NCI-H1930 (cell line): ENCODE measurements at regions not wholly inside any gene's neighbourhood (a gene's known extent, or its start where the extent isn't known, plus 50 kb on each side); places are given as distances from the start of the nearest gene placed in this dataset.
"Not testable (repeated sequence)": the region's sequence is repeated elsewhere in the genome, so short reads cannot be mapped to it uniquely, and the experiment has no call there.

ENCODE experiments used
- DNase-seq, 2 experiments: peaks; one replicate each; lab custom pipeline; 2025; lab: John Stamatoyannopoulos, UW

DNA sequence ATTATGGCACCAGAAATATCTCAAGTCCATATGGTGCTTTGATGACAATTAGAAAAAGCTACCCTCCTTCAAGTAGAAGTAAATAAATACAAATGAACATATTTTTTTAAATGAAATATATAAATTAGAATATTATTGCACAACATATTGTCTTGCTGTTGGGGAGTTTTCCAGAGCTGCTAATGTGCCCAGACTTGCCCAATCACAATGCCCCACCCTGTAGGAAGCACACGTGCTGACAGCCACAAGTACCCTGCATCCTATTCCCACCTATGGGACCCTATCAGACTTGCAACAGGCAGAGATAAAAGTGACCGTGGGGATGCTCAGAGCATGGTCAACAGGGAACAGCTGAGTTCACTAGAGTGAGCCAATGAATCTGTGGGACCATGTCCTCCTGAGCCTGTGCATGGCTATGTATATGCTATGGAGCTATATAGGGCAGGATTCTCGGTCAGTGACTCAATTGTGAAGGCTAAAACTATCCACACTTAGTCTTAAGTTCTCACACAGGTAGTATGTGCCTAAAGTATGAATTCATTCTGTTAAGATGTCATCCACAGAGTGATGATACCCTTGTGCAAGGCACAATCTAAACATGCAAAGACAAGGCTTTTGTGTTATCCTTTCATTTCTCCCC lies 336.0 kb downstream of the HGF start:
- no peak for DNase-seq

DNA sequence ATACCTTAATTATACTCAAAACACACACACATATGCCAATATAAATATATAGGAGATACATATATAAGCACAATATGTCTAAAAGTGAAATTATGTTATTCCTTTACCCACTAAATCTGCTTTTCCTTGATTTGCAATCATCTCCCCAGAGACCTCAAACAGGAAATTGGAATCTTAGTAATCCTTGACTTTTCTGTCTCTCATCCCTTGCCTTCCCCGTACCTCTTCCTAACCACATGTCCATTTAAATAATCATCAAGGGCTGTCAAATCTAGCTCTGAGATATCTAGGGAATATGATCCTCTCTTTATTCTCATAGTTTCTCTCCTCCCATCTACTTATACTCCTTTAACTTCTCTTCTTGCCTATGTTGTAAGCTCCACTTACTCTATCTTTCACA lies 336.6 kb downstream of the HGF start:
- no peak for DNase-seq

DNA sequence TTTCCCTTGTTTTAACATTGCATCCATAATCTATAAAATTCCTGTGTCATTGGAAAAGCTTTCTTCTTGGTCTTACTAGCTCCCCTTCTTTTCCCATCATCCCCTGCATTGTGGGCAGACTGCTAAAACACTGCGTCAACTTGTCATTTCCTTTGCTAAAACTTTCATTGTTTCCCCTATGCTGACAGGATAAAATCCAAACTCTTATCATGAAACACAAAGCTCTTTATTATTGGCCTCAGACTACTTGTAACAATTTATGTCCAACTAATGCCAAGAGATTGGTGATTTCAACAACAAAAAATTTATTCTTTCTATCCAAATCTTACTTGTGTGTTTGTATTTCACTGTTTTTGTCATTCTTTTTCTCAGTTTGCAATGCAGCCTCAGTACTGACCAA lies 339.1 kb downstream of the HGF start:
- no peak for DNase-seq

DNA sequence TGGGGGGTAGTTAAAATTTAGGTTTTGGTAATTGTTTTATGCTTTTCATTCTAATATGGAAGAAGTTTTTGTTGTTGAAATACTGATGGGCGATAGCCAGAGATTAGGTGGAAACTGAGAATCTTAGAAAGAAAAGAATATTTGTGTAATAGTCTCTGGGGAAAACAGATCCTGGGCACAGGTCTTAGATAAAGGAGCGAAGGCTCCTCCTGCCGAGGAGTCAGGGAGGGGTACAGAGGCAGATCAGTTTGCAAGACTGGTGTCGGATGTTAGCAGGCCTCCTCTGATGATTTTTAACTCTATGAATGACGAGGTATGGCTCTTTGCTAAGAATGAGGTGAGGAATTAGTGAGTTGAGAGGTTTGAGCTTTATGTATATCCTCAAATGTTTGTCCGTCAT lies 339.7 kb downstream of the HGF start:
- no peak for DNase-seq

DNA sequence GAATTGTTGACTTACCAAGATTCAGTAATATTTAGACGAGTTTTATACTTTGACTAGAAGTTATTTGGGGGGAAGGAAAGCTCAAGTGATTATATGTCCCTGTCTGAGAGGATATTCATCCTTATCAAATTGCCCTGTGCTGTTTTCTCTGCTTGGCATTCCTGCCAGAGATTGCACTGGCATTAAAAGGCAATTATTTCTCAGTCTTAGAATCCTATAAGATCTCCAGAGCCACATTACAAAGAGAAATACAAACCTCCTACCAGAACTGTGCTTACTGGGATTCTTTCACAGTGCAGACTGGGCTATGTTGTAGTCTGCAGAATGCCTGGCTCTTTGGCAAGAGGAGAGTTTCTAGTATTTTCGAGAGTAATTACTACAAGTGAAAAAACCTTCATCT lies 342.4 kb downstream of the HGF start:
- no peak for DNase-seq

DNA sequence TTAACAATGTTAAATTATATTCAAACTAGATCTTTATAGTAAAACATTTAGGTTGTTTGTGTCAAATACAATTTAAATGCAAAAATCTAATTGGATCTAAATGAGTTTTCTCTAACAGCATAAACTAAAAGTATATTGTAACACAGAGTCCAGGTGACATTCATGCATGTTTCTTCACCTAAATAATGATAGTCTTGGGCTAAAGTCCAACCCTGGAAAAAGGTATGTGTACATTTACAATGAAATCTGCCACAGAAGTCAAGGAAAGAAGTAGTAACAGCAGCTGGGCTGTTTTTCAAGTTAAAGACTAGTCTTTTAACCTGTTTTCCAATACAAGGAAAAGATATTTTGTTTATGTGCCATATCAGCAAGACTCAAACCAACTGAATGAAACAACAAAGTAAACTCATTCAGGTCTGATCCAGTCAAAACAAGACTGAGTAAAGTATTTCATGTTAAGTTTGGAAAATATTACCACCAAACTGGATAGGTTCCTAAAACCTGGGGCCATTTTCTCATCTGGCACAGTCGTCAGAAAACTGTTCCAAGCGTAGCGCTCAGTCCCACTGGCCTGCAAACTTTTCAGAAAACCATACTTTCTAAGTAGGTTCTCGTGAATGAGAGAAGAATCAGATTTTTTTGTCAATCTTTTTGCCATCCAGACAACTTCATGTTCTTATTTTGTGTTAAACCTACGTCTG lies 349.2 kb downstream of the HGF start:
- no peak for DNase-seq

DNA sequence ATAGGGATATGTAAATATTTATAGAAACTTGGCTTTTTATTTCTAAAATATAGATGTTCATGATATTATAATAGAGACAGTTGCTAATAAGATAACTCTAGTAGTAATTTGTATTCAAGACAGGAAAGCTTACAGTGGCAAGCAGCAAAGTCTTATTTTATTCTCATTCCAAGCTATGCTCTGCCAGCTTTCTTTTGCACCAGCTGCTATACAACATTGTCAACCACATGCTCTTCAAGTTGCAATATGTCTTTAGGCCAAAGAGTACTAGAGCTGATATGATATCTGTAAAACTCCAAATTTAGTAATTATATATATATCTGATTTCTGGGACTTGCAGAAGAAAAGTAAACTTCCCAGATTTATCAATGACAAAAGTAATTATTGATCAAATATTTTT lies 350.1 kb downstream of the HGF start:
- DNase-seq: no peak

DNA sequence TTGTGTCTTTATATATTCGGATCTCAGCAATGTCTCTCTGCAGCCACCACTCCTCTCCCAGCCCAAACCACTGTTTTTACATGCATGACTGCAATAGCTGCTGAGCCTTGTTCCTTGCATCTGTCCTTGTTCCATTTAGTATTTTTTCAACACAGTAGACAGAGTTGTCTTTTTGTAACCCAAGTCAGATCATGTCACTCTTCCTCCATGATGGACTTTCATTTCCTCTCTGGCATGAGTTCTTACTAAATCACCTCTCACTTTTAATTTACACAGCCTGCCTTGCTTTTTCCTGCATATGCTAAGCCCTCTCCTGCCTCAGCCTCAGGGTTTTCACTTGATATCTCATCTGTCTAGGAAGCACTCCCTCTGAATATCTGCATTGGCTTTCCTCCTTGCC lies 353.2 kb downstream of the HGF start:
- DNase-seq: no peak

DNA sequence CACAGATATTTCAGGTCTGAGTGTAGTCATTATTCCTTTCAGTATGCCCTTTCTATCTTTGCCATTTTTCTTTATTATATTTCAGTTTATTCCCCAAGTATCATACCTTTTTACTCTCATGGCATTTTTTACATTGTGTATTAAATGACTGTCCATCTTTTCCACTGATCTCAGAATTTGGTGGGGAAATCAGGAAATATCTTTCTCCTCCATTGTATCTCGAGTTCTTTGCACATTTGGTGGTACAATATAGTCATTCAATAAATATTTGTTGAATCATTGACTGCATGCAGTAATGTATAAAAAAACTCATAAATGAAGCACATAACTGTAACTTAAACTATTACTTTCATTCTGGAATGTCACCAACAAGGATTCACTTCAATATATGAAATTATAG lies 354.7 kb downstream of the HGF start:
- no peak for DNase-seq

DNA sequence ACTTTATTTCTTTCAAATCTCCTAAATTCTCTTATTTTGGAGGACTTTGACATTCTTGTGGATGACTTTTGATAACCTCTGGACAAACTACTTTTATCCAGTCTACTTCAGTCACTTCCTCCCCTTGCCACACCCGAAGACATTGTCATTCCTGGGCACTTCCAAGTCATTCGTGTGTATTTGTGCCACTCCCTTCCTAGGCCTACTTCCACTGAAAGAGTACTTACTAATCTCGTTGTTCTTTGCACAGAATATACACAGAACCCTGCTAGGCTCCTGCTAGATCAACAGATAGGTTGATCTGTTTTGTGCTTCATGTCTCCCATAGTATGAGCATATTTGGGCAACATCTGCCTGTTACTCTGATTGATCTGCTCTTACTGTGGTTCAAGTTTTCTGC lies 355.4 kb downstream of the HGF start:
- DNase-seq: no peak

DNA sequence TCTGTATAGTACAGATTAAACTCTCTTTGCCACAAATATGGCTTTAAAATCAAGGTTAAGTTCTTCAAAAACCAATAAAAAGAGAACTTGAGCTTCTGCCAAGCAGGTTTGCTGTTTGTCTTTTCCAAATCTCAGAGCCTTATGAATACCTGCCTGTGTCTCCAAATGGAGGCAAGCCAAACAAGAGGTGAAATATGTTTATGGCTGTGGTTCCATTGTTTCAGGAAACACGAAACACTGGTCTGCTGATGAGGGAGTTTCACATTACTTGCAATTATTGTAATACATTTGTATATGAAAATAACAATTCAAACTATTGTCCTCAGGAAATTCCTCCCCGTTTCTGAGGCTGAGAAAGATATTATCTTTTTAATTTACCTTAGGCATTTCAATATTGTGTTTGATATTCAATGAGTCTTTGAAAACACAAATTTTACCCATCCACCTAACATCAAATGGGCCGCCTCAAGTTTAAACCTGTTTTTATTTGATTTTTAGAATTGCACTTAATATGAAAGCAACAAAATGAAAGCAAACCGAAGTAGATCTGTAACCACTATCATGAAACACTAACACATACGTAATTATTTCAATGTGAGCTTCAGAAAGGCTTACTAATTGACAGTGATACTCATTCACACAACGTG lies 359.3 kb downstream of the HGF start:
- DNase-seq: no peak

DNA sequence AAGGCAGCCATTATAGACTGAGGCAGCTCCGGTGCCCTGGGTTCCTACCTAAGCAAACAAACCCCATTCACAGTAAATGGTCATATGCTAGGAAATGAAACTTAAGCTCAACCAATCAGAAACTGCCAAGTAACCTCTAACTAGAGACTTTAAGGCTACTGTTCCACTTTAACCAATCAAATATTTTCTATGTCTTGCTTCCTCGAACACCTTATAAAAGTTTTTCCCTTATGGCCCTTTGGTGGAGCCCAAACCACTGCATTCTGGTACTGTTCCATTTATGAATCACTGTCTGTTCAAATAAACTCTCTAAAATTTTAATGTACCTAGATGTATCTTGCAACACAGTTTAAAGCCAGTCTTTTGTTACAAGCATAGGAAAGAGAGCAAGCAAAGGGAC lies 361.1 kb downstream of the HGF start:
- no peak for DNase-seq

DNA sequence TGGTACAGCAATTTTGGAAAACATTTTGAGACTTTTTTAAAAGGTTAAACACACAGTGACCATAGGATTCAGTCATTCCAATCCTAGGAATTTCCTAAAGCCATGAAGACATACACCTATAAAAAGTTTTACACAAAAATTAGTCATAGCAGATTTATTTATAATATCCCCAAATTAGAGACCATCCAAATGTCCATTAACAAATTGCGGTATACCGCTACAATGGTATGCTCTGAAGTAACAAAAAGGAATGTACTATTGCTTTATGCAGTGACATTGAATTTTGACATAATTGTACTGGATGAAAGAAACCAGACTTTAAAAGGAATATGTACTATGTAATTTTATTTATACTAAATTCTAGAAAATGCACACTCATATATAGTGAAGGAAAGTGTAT lies 362.8 kb downstream of the HGF start:
- no peak for DNase-seq

DNA sequence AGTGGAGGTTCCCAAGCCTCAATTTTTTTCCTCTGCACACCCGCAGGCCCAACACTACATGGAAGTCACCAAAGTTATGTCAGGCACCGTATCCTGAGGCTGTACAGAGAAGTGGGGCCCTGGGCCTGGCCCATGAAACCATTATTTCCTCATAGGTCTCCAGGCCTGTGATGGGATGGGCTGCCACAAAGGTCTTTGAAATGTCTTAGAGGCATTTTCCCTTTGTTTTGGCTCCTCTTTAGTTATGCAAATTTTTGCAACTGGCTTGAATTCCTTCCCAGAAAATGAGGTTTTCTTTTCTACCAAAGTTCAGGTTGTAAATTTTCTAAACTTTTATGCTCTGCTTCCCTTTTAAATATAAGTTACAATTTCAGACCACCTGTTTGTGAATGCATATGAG lies 365.2 kb downstream of the HGF start:
- DNase-seq: no peak

DNA sequence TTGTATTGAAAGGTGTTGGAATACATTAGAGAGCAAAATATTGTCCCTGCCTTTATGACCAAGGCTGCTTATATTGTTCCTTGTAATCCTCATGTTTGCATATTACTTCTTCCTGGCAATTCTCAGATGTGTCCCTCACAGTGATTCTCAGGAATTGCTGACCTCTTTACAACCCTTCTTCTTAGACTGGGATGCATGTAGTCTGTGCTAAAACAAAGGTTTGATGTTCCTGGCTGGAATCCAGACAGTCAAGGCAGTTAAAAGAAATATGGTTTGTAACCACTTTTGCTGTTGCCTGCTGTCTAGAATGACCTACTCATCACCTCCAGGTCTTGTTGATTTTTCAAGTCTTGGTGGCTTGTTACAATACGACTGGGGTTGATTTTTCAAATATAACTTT lies 367.6 kb downstream of the HGF start:
- no peak for DNase-seq

DNA sequence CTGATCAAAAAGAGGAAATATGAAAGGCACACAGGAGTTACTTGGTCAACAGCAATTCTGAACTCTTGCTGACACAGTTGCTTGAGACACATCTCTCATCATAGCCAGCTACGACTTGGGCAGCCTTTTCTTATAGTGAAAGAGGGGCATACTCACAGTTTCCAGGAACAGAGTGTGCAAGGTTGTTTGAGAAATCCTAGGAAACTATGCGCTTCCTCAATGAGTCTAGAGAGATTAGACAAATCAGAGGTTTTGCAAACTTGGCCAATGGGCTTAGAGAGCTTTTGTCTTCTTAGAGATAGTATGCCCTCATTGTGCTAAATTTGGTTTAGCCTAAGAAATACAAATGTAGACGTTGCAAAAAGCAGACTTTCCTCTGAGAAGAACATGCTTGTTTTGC lies 370.4 kb downstream of the HGF start:
- no peak for DNase-seq

DNA sequence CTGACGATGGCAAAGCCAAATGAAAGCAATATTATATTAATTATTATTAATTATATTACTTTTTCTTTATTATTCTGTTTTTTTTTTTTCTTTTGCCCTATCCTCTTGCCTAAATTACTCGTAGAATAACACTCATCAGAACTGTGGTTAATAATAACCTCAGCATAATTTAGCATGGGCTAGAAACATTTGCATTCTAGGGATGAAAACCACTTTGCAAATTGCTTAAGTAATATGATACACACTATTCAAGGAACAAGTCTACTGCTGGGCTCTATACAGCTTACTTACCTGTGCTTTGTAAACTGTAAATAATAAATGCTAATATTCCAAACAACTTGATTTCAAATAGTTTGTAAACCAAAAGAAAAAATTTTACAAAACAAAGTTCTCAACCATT lies 375.8 kb downstream of the HGF start:
- no peak for DNase-seq

DNA sequence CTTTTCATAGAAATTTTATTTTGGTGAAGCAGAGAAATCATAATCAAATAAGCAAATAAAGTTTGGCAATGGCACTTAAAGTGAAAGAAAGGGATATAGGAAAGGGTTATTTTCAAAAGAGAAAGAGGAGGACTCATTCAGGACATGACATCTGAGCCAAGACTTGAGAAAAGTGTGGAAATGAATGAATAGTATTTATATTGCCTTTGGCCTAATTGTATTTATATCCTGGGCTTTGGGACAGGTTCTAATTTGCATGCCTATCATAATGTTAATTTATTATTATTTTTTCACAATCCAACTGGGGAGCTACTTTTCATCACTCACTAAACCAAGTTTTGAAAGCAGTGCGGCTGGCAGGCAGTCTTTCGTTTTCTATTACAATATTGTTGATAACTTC lies 376.8 kb downstream of the HGF start:
- DNase-seq: no peak

DNA sequence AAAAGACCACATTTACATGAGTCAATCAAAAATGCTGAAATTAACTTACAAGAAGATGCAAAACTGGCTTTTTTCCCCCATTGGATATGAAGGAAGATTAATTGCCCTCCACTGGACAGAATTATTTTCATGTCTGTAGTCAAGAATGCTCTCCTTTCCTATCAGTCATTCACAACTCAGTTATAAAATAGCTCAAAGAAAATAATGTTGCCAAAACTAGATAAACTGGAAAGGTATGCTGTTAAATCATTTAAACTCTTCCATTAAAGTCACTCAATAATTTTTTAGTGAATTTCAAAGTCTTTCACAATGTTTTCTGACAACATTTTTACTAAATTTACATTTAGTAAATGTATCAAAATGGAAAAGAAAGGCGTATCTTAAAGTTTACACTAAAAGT lies 384.5 kb downstream of the HGF start:
- DNase-seq: no peak

DNA sequence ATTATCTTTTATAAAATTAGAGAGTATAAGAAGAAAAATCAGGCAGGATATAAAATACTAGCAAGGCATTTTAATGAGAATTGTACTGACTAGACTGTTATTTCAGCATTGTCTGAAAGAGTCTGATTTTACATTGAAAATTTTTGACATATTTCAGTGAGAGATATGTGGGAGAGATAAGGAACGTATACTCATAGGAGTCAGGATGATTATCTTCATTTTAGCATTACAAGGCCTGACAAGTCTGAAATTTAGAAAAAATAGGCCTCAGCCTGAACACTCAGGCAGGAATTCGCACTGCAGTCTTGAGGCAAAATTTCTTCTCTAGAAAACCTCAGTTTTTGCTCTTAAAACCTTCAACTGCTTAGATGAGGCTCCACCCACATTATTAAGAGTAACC lies 386.0 kb downstream of the HGF start:
- DNase-seq: no peak

DNA sequence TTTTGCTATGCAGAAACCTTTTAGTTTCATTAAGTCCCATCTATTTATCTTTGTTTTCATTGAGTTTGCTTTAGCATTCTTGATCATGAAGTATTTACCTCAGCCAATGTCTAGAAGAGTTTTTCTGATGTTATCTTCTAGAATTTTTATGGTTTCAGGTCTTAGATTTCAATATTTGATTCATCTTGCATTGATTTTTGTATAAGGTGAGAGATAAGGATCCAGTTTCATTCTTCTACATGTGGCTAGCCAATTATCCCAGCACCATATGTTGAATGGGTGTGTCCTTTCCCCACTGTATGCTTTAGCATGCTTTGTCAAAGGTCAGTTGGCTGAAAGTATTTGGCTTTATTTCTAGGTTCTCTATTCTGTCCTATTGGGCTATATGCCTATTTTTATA lies 395.2 kb downstream of the HGF start:
- DNase-seq: not testable (repeated sequence)

DNA sequence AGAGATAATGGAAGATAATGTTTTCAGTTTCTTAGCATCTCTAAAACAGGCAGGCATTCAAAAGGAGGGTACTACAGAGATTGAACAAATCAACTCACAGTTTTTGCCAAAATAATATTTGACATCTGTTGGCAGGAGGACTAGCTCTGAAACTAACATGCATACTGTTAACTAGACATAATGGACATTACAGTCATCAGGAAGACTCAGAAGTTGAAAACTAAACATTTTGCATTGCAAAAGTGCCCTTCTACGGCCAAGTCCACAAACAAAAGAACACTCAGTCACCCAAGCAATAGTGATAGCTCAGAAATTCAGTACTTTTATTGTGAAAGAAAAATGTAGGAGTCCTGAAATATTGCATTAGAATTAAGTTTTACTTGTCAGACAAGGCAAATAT lies 399.0 kb downstream of the HGF start:
- no peak for DNase-seq

DNA sequence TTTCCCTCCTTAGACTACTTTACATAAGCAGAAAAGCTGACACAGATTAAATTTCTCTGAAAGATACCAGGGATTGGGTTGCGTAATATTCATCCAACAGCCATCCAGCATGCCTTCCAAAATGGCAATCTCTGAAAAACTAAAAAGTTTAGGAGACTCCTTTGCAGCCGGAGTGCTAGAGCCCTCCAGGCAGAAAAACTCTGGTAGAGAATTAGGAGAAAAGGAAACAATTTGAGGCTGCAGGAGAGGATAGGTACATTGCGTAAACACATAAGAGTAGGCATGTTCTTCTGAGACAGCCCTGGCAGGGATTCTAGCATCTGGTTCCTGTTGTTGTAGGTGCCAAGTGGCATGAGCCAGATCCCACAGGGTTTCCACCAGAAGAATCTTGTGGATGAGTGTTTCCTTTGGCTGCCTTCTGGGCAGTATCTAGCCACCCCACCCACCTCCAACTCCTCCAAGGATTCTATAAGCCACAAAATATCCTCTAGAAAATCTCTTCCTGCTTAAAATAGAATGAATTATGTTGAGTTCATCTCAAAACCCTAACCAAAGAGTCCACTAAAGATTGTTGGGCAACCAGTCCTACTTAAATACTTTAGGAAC lies 402.4 kb downstream of the HGF start:
- no peak for DNase-seq
